Left ventricle myocardium inferior (tissue), 1 donor: ENCODE measurements at regions not wholly inside any gene's neighbourhood (a gene's known extent, or its start where the extent isn't known, plus 50 kb on each side); places are given as distances from the start of the nearest gene placed in this dataset.

Experiments
- DNase-seq: peaks from one replicate; pipeline ENCODE4 v3.0.0-alpha.2; 2020
- H3K27ac ChIP-seq: fragments of 200-600 bp; replicated peaks from 2 replicates; pipeline ENCODE4 v1.8.0; 2021
- H3K27me3 ChIP-seq: fragments of 200-600 bp; 2 replicates; pipeline ENCODE4 v1.8.0; 2021; ENCODE audit warnings: low read depth
- H3K36me3 ChIP-seq: fragments of 200-600 bp; 2 replicates; pipeline ENCODE4 v1.8.0; 2021
- H3K4me1 ChIP-seq: fragments of 200-600 bp; 2 replicates; pipeline ENCODE4 v1.8.0; 2021
- H3K4me3 ChIP-seq: fragments of 200-600 bp; 2 replicates; pipeline ENCODE4 v1.8.0; 2021; ENCODE audit warnings: mild to moderate bottlenecking, moderate library complexity
- H3K9me3 ChIP-seq: fragments of 200-600 bp; replicated peaks from 2 replicates; pipeline ENCODE4 v1.8.0; 2021
- intact Hi-C: fragments of 100-400 bp; cut with micrococcal nuclease; formaldehyde crosslinking; loops from one replicate; pipeline ENCODE4 v1.11.0; 2022
- TF ChIP-seq, protein P1 (sequence below): fragments of 200-600 bp; IDR thresholded peaks from 2 replicates; pipeline ENCODE4 v1.8.0; 2021; ENCODE audit warnings: antibody characterized with exemption, mild to moderate bottlenecking, borderline replicate concordance
- donor health status: DM: no; HTN: yes; CAD: no; lungs with severe emphysema.

DNA sequence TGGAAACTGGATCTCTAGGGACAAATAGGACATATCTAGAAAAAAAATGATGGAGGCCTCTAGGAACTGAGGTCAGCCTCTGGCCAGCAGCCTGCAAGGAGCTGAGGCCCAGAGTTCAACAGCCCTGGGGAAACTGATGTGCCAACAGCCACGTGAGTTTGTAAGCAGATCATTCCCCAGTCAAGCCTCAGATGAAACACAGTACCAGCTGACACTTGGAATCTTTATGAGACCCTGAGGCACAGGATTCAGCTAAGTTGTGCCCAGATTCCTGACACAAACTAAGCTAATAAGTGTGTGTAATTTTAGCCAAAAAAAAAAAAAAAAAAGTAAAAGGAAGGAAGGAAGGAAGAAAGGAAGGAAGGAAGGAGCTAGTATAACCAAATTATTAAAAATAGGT is 1059.8 kb upstream of the MAP3K7 start:
- Histone ChIP-seq H3K9me3 (no peaks in the 10 kb centered on the region), H3K4me3 (no peak overlapping the region), H3K27ac (no peak overlapping the region), H3K4me1 (no peaks in the 10 kb centered on the region), H3K27me3 (no peaks in the 10 kb centered on the region), H3K36me3 (no peaks in the 10 kb centered on the region)
- TF ChIP-seq, protein P1, sequence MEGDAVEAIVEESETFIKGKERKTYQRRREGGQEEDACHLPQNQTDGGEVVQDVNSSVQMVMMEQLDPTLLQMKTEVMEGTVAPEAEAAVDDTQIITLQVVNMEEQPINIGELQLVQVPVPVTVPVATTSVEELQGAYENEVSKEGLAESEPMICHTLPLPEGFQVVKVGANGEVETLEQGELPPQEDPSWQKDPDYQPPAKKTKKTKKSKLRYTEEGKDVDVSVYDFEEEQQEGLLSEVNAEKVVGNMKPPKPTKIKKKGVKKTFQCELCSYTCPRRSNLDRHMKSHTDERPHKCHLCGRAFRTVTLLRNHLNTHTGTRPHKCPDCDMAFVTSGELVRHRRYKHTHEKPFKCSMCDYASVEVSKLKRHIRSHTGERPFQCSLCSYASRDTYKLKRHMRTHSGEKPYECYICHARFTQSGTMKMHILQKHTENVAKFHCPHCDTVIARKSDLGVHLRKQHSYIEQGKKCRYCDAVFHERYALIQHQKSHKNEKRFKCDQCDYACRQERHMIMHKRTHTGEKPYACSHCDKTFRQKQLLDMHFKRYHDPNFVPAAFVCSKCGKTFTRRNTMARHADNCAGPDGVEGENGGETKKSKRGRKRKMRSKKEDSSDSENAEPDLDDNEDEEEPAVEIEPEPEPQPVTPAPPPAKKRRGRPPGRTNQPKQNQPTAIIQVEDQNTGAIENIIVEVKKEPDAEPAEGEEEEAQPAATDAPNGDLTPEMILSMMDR, result no peak
- intact Hi-C loops, result no loop called here
- DNase-seq, result no peak

DNA sequence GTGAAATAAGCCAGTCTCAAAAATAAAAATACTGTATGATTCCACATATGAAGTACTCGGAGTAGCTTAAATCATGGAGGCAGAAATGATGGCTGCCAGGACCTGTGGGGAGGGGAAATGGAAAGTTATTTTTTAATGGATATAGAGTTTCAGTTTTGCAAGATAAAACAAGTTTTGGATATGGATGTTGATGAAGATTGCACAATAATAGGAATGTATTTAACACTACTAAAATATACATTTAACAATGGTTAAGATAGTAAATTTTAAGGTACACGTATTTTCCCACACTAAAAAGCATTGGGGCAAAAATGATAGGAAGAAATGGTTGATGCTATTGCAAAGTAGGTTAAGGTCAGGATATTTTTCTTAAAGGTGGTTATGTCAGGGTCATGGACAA is 1058.9 kb upstream of the MAP3K7 start:
- Histone ChIP-seq H3K27ac (no peak overlapping the region), H3K27me3 (no peaks in the 10 kb centered on the region), H3K36me3 (no peaks in the 10 kb centered on the region), H3K4me1 (no peaks in the 10 kb centered on the region), H3K4me3 (no peak overlapping the region), H3K9me3 (no peaks in the 10 kb centered on the region)
- intact Hi-C loops, result no loop called here
- DNase-seq, result no peak
- TF ChIP-seq, protein P1, result no peak

DNA sequence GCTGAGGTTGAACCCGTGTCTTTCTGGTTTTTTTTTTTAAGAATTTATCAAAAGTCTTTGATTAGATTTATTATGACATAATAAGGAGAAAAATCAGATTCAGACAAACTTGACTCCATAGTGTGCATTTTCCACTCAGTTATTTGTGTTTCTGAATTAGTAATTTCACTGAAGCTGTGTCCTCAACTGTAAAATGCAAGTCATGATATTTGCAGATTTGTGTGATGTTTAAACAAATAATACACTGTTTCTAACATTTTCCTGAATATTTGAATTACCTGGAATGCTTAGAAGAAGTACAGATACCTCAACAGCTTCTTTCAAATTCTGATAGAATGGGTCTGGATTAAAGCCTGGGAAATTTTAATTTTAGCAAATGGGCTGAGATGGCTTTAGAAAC is 1050.3 kb upstream of the MAP3K7 start:
- DNase-seq, result no peak
- H3K4me1 ChIP-seq, result no peaks in the 10 kb centered on the region
- no peaks in the 10 kb centered on the region for H3K27me3 ChIP-seq
- TF ChIP-seq, protein P1, result no peak
- intact Hi-C loops, result no loop called here
- H3K36me3 ChIP-seq, result no peaks in the 10 kb centered on the region
- H3K27ac ChIP-seq, result no peak overlapping the region
- H3K4me3 ChIP-seq, result no peak overlapping the region
- H3K9me3 ChIP-seq, result no peaks in the 10 kb centered on the region

DNA sequence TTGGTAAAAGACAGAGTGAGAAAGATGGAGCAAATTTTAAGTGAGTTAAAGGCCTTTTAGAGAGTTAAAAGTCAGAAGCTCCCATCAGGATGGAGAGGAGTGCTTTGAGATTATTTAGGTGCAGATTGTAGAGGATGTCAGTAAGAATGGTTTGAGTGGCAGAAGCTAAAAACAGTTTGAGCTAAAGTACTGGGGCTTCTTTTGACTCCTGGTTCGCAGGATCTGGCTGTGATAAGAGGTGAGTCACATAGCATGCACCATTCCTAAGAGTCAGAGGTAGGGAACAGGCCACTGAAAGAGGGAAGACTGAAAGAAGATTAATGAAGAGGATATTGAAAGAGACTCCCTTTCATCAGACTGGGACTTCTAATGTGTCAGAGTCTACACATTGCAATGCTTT is 1047.9 kb upstream of the MAP3K7 start:
- H3K9me3 ChIP-seq, result no peaks in the 10 kb centered on the region
- DNase-seq, result no peak
- H3K4me3 ChIP-seq, result no peak overlapping the region
- H3K4me1 ChIP-seq, result no peaks in the 10 kb centered on the region
- H3K27ac ChIP-seq, result no peak overlapping the region
- TF ChIP-seq, protein P1, result no peak
- no peaks in the 10 kb centered on the region for H3K27me3 ChIP-seq
- intact Hi-C loops, result no loop called here
- H3K36me3 ChIP-seq, result no peaks in the 10 kb centered on the region

DNA sequence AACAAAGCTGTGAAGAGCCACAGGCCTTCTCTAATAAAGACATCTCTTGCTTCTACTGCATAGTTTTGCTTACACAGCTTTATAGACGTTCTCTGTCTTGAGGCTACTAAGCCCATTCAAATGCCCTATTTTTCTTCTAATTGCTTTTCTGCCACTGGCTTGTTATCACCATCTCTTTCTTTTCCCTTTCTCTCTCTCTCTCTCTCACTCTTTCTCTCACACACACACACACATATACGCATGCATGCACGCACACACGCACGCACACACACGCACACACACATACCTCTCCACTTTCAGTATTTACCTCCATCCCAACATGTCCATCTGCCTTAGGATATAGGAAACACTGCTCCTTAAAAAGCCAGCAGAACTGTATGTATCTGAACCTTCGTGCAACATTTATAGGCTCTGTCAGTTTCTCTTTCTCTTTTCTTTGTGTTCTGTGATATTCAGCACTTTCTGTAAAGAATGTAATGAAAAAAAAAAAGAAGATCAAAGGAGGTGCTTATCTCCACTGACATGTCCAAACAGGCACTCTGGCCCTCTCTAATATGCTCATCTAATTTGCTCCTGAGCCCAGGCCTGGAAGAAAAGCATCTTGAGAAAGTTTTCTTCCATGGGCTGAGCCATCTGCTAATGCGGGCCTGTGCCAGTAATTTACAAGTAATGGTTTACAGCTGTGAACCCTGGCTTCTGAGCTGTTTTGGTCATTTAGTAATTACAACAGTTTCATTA is 1046.7 kb upstream of the MAP3K7 start:
- Histone ChIP-seq H3K27me3 (no peaks in the 10 kb centered on the region), H3K4me1 (no peaks in the 10 kb centered on the region), H3K27ac (no peak overlapping the region), H3K36me3 (no peaks in the 10 kb centered on the region), H3K9me3 (no peaks in the 10 kb centered on the region), H3K4me3 (no peak overlapping the region)
- DNase-seq, result no peak
- TF ChIP-seq, protein P1, result no peak
- intact Hi-C loops, result no loop called here
